ENCODE measurements at regions not wholly inside any gene's neighbourhood (a gene's known extent, or its start where the extent isn't known, plus 50 kb on each side); places are given as distances from the start of the nearest gene placed in this dataset.

- Histone ChIP-seq H3K9me1 (ENCODE audit: insufficient read depth, low read length) (no peaks in the 10 kb centered on the region), H4K20me1 (ENCODE audit: insufficient read depth, low read length) (no peaks in the 10 kb centered on the region), H2BK20ac (ENCODE audit: low read depth, low read length) (no peak overlapping the region), H3K27ac (ENCODE audit: insufficient read depth, low read length) (no peak overlapping the region), H3K36me3 (ENCODE audit: control insufficient read depth, insufficient read depth, low read length) (no peaks in the 10 kb centered on the region), H2BK5ac (ENCODE audit: low read depth, low read length, poor library complexity, severe bottlenecking) (no peak overlapping the region), H3K4ac (ENCODE audit: low read depth, low read length) (no peak overlapping the region), H3K23ac (ENCODE audit: low read depth, low read length) (no peak overlapping the region), H2BK120ac (ENCODE audit: low read depth, low read length) (no peak overlapping the region), H3K79me1 (ENCODE audit: low read depth in 1 of 2, low read length in 2 of 2) (no peaks in the 10 kb centered on the region), H4K8ac (ENCODE audit: low read depth in 2 of 2, low read length in 2 of 2) (no peak overlapping the region), H3K4me1 (ENCODE audit: control insufficient read depth, insufficient read depth, low read length) (no peaks in the 10 kb centered on the region), H3K4me2 (ENCODE audit: low read depth, low read length) (no peak overlapping the region), H3K9me3 (ENCODE audit: control insufficient read depth, insufficient read depth, low read length) (no peaks in the 10 kb centered on the region), H2AFZ (replicated peaks; ENCODE audit: low read length, poor library complexity) (no peak overlapping the region), H2AK9ac (replicated peaks; ENCODE audit: low read depth, low read length, poor library complexity) (no peak overlapping the region), H3K18ac (ENCODE audit: low read depth, low read length) (no peak overlapping the region), H3K27me3 (ENCODE audit: control insufficient read depth, insufficient read depth, low read length) (no peaks in the 10 kb centered on the region), H3K14ac (replicated peaks; ENCODE audit: low read depth, low read length) (no peak overlapping the region), H4K91ac (ENCODE audit: insufficient read depth, low read depth, low read length) (no peak overlapping the region), H2BK15ac (ENCODE audit: low read depth, low read length) (no peak overlapping the region), H4K5ac (ENCODE audit: low read depth, low read length) (no peak overlapping the region), H3K9ac (ENCODE audit: low read depth, low read length) (no peak overlapping the region), H3K56ac (ENCODE audit: extremely low read depth, insufficient read depth, low read length) (no peak overlapping the region), H2AK5ac (ENCODE audit: low read depth, low read length) (no peak overlapping the region), H3K4me3 (ENCODE audit: insufficient read depth, low read depth, low read length) (no peak overlapping the region)
- dilution Hi-C loops (cut with HindIII; ENCODE audit: low sequenced_read_pairs, unreplicated experiment), result no loop called here
- no peak for TF ChIP-seq RFX5 (IDR thresholded peaks at IDR 0.05; ENCODE audit: low read depth, low read length)
- TF ChIP-seq BHLHE40 (IDR thresholded peaks at IDR 0.05; ENCODE audit: low read depth, low read length), result no peak
- no peak for TF ChIP-seq RCOR1 (IDR thresholded peaks at IDR 0.05; ENCODE audit: insufficient replicate concordance, low read length)
- TF ChIP-seq FOS (IDR thresholded peaks at IDR 0.05; ENCODE audit: low read depth, low read length), result no peak
- intact Hi-C loops (cut with micrococcal nuclease), result no loop called here
- ChIA-PET CTCF (no interaction called here), POLR2A (ENCODE audit: unreplicated experiment) (no interaction called here)
- BruUV-seq (replicated peaks), result no TSS peak
- in situ Hi-C loops (cut with MboI; ENCODE audit: low sequenced_read_pairs), result loop anchor here (10.0 kb wide), 3 partner anchors 1232 to 1852 kb away; partner anchors contain the start of gene LARGE1
- ATAC-seq (ENCODE audit: low read depth) (no peak), DNase-seq (no peak)
- WGBS, 2 experiments (ENCODE audit: extremely low coverage in 2 of 2, insufficient read length in 1 of 2), result no CpG with 5 or more reads among the region's 3 CpGs
These were observed 91.0 kb downstream of the ISX start for GRCh38 chr22:35156945-35157344.
